Activated CD8-positive, alpha-beta memory T cell treated with anti-CD3 and anti-CD28 coated beads, Interleukin-2, amount 50 U/mL, for 4 hours (primary cell): ENCODE measurements at regions not wholly inside any gene's neighbourhood (a gene's known extent, or its start where the extent isn't known, plus 50 kb on each side); places are given as distances from the start of the nearest gene placed in this dataset.

Experiments used
- DNase-seq: peaks from one replicate; pipeline ENCODE4 v3.0.0-alpha.2; 2020

- DNase-seq, result no peak
Measured at GRCh38 chr12:98154850-98155249, 360.5 kb upstream of the TMPO start.

- DNase-seq, result no peak
Measured at GRCh38 chr12:98156697-98157096, 358.7 kb upstream of the TMPO start.

- DNase-seq, result no peak
Measured at GRCh38 chr12:98162906-98163678, 352.3 kb upstream of the TMPO start.

- DNase-seq, result no peak
Measured at GRCh38 chr12:98172304-98172703, 343.1 kb upstream of the TMPO start.

- no peak for DNase-seq
Measured at GRCh38 chr12:98172801-98173200, 342.6 kb upstream of the TMPO start.

GRCh38 chr12:98173773-98174427 is 341.5 kb upstream of the TMPO start:
- no peak for DNase-seq

- no peak for DNase-seq
Measured at GRCh38 chr12:98174428-98174809, 341.0 kb upstream of the TMPO start.

GRCh38 chr12:98178126-98178525 is 337.3 kb upstream of the TMPO start:
- DNase-seq, result no peak

GRCh38 chr12:98179151-98179550 is 336.2 kb upstream of the TMPO start:
- no peak for DNase-seq

GRCh38 chr12:98180603-98181002 is 334.8 kb upstream of the TMPO start:
- DNase-seq, result no peak

GRCh38 chr12:98182821-98183220 is 332.6 kb upstream of the TMPO start:
- no peak for DNase-seq

- no peak for DNase-seq
Measured at GRCh38 chr12:98185606-98186005, 329.8 kb upstream of the TMPO start.

GRCh38 chr12:98188650-98189077 is 326.7 kb upstream of the TMPO start:
- DNase-seq, result no peak

- DNase-seq, result no peak
Measured at GRCh38 chr12:98194591-98194990, 320.8 kb upstream of the TMPO start.

- DNase-seq, result no peak
Measured at GRCh38 chr12:98198261-98198982, 317.0 kb upstream of the TMPO start.

GRCh38 chr12:98208816-98209215 is 306.6 kb upstream of the TMPO start:
- no peak for DNase-seq

- no peak for DNase-seq
Measured at GRCh38 chr12:98211909-98212695, 303.3 kb upstream of the TMPO start.

GRCh38 chr12:98213556-98213955 is 301.8 kb upstream of the TMPO start:
- DNase-seq, result no peak

GRCh38 chr12:98217257-98217656 is 298.1 kb upstream of the TMPO start:
- DNase-seq, result no peak

GRCh38 chr12:98220636-98221035 is 294.8 kb upstream of the TMPO start:
- no peak for DNase-seq

- DNase-seq, result no peak
Measured at GRCh38 chr12:98221243-98221808, 294.1 kb upstream of the TMPO start.

- DNase-seq, result no peak
Measured at GRCh38 chr12:98222135-98222534, 293.3 kb upstream of the TMPO start.
